GM21825 (cell line): ENCODE measurements at regions not wholly inside any gene's neighbourhood (a gene's known extent, or its start where the extent isn't known, plus 50 kb on each side); places are given as distances from the start of the nearest gene placed in this dataset.
"Not testable (repeated sequence)": the region's sequence is repeated elsewhere in the genome, so short reads cannot be mapped to it uniquely, and the experiment has no call there.

Experiments
- ATAC-seq: cut with Tn5 transposase; IDR thresholded peaks from one replicate; pipeline ENCODE4 v1.9.1; 2021; ENCODE audit warnings: mild to moderate bottlenecking, moderate library complexity; ENCODE audit not compliant: unreplicated experiment

- ATAC-seq: no peak
Measured at GRCh38 chr1:60893136-60893930, 189.0 kb upstream of the NFIA start.

GRCh38 chr1:60891765-60892164, 190.6 kb upstream of the NFIA start:
- no peak for ATAC-seq

- ATAC-seq: no peak
Measured at GRCh38 chr1:60891281-60891680, 191.1 kb upstream of the NFIA start.

- no peak for ATAC-seq
Measured at GRCh38 chr1:60890664-60891063, 191.7 kb upstream of the NFIA start.

- ATAC-seq: no peak
Measured at GRCh38 chr1:60889709-60890108, 192.7 kb upstream of the NFIA start.

GRCh38 chr1:60888126-60888525, 194.2 kb upstream of the NFIA start:
- ATAC-seq: no peak

- ATAC-seq: no peak
Measured at GRCh38 chr1:60886793-60887331, 195.5 kb upstream of the NFIA start.

- ATAC-seq: no peak
Measured at GRCh38 chr1:60886090-60886489, 196.3 kb upstream of the NFIA start.

GRCh38 chr1:60880202-60880601, 202.2 kb upstream of the NFIA start:
- no peak for ATAC-seq

GRCh38 chr1:60878323-60878722, 204.0 kb upstream of the NFIA start:
- no peak for ATAC-seq

- no peak for ATAC-seq
Measured at GRCh38 chr1:60877376-60877775, 205.0 kb upstream of the NFIA start.

GRCh38 chr1:60876952-60877351, 205.4 kb upstream of the NFIA start:
- no peak for ATAC-seq

- ATAC-seq: no peak
Measured at GRCh38 chr1:60875138-60875537, 207.2 kb upstream of the NFIA start.

GRCh38 chr1:60874718-60875117, 207.6 kb upstream of the NFIA start:
- no peak for ATAC-seq

- not testable (repeated sequence) for ATAC-seq
Measured at GRCh38 chr1:60873396-60873795, 209.0 kb upstream of the NFIA start.

- ATAC-seq: no peak
Measured at GRCh38 chr1:60872426-60873054, 209.8 kb upstream of the NFIA start.

- ATAC-seq: no peak
Measured at GRCh38 chr1:60870269-60870865, 212.0 kb upstream of the NFIA start.

- ATAC-seq: no peak
Measured at GRCh38 chr1:60868901-60869663, 213.3 kb upstream of the NFIA start.

- no peak for ATAC-seq
Measured at GRCh38 chr1:60867782-60868181, 214.6 kb upstream of the NFIA start.

- ATAC-seq: no peak
Measured at GRCh38 chr1:60866917-60867531, 215.3 kb upstream of the NFIA start.
